Suppressor macrophage (primary cell): ENCODE measurements at regions not wholly inside any gene's neighbourhood (a gene's known extent, or its start where the extent isn't known, plus 50 kb on each side); places are given as distances from the start of the nearest gene placed in this dataset.
A peak's percentile ranks its signal among the peaks of the same experiment; 100 is the strongest.

Source experiments
- DNase-seq, 4 experiments: peaks; one replicate each; pipeline ENCODE4 v3.0.0-alpha.2; 2020 to 2022

DNA sequence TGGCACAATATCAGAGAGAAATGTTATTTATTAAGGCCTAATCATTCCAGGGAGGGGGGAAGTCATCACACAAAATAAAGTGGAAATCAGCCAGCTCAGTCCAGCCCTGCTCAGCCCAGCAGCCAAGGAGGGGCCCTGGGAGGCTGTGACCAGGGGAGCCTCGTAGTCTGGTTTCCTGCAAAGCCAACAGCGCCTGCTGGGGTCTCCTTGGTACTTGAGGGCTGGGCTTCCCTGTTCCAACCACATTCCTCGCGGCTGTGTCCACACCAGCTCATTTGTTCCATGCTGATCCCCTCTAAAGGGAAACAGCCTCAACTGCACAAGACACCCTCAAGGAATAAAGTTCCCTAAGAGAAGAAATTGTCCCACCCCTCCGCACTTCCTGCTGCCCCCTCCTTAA lies 154.0 kb downstream of the TMEM132E start:
- no peak for DNase-seq

DNA sequence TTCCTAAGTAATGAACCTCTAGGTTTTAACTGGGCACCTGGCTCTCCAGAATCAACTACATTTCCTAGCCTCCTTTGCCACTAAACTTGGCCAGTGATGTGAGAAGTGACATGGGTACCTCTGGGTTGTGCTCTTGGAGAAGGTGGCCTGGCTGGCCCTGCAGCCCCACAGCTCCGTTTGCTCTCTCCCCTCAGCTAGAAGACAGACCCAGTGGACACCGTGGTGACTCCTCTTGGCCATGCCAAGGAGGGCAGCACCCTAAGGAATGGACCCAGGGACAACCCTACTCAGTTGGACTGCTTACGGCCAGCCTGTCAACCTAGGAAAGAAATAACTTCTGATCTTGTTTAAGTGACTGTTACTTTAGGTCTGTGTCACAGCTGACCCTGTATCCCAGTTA lies 151.4 kb downstream of the TMEM132E start:
- no peak for DNase-seq

DNA sequence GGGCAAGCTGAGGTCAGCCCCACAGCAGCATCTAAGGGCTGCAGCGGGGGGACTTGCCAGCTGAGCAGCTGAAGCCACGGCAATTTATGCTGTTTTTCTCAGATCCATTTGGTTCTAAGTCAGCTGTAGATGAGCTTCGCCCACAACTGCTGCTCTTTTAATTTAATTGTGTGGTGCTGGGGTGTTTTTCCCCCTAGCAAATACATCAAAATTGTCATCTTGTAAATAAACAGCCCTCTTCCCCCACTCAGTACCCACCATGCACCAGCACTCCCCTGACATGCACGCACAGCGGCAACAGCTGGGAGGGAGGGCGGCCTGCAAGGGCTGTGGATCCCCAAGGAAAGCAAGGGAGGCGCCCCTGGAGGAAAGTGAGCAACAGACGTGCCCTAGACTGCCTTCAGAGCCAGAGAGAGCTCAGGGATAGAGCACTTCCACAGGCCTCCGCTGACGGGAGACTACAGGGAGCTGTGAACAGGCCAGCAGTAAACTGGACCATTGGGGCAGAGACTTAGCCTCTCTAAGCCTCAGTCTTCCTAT lies 149.5 kb downstream of the TMEM132E start:
- no peak for DNase-seq

DNA sequence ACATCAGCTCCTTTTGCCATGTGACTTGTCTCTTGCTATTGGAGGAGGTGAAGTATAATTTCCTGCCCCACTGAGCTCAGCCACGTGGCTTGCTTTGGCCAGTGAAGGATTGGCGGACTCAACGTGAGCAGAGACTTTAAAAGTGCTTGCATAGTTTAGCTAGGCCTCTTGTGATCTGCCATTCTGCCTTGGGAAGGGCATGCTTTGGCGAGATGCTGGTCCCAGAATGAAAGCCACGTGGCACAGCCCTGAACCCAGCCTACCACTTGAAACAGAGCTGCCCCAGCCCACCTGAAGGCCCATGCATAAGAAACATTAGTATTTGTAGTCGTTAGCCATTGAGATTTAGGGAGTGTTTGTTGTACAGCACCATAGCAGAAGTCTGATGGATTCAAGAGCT lies 148.2 kb downstream of the TMEM132E start:
- DNase-seq: no peak

DNA sequence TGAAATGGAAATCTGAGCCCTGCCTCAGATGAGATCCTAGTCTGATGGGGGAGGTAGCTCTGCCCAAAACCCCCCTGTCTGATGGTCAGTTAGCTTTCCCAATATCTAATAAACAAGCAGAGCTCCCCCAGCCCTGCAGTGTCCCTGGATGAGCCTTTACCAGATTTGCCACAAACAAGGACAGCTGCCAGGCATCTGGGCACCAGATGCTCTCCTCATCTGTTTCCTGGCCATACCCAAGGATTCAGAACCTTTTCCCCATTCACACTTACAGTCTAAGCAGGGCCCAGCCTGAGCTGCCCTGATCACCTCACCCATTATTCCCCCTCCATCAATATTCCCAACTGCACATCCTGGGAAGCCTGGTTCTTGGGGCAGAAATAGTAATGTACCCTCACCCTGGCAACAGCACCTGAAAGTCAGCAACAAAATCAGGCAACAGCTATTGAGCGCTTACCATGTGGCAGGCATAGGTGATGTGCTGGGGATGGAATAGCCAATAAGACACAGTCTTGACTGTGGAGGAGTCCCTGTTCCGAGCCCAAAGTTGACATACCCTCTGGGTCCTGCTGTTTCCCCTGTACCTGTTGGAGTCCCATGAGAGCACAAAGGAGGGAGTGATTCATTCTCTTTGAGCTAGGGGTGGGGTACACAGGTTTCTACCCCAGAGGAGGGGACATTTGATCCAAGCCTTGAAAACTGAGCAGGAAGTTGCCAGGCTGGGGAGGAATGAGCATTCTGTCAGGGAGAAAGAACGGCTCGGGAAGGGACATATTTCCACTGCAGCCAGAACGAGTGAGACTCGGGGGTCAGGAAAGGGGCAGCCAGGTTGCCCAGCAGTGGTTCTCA lies 147.4 kb downstream of the TMEM132E start:
- no peak for DNase-seq

DNA sequence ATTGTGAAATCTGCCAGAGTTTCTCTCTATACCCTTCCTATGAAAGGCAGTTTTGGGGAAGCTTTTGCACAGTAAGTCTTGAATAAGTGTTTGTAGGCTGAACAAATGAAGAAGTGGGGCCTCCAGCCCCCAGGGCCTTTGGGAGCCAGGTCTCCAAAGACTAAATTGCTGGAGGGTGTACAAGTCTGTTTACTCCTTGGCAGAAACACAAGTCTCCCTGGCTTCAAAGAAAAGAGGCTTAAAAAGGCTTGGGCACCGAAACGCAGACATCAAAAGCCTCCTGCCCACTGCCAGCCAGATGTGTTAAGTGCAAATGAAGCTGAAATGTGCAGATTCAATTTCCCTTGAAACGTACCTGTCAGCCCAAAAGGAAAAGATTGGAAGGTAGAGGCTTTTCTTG lies 146.3 kb downstream of the TMEM132E start:
- DNase-seq: no peak

DNA sequence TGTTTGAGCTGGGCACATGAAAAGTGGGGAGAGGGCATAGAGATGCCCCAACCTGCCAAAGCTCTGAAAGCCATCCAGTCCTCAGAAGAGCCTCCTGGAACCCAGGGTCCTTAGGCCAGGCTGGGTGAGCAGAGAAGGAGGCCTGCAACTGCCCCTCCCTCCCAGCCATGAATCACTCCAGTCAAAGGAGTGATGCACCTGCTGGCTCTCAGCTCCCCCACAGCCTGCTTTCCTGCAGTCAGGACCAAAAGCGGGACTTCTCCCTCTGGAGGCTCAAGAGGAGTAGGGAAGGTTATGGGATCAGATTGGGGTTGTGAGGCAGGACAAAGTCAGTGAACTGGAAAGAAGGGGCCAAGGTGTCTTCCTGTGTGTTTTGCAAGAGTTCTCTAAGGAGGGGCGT lies 145.6 kb downstream of the TMEM132E start:
- no peak for DNase-seq

DNA sequence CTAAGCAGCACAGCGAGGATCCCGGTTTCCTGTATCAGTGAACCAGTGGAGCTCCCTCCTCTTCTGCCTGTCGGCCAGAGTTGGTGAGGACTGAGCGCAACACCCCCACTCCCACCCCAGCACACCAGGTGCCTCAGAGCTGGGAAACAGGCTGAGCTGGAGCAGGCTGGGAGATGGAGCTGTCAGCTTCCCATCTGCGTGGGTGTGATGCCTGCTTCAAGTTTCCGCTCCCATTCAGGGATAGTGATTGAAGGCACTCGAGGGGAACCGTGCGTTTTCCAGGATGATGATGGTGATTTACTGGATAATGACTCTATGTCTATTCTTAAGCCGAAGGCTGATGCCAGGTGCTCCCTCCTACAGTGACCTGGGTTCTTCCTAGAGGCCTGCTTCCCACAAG lies 144.5 kb downstream of the TMEM132E start:
- no peak for DNase-seq

DNA sequence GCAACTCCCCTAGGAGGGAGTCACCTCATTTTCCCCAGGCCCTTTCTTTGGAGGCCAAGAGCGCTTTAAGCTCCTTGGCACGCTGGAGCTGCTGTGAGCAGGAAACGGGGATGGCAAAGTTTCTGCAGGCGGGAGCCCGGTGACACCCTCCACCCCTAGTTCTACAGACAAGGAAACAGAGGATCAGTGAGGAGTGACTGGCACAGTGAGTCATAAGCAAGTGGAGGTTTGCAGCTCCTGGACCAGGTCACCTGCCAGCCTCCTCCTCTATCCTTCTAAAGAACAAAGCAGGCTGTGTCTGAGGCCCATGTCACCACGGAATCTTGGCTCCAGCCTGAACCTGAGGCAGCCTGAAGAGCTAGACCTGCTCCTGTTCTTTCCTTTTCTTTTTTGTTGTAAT lies 141.9 kb downstream of the TMEM132E start:
- no peak for DNase-seq

DNA sequence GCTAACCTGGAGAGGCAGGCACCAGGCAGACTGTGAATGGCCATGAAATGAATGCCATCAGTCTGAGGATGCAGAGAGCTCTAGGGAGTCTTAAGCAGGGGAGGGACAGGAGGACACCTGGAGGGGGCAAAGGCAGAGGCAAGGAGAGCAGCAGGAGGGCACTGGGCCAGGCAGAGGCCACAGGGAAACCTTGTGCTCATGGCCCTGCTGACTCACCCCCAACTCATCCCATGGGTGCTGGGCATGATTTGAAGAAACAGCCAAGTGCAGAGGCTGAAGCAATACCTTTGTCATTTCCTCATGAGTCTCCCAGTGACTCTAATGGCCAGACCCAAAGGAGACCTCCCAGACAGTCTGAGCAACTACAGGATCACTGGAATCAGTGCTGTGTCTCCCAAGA lies 141.4 kb downstream of the TMEM132E start:
- DNase-seq: peak in 1 of 4 experiments; percentile 22

DNA sequence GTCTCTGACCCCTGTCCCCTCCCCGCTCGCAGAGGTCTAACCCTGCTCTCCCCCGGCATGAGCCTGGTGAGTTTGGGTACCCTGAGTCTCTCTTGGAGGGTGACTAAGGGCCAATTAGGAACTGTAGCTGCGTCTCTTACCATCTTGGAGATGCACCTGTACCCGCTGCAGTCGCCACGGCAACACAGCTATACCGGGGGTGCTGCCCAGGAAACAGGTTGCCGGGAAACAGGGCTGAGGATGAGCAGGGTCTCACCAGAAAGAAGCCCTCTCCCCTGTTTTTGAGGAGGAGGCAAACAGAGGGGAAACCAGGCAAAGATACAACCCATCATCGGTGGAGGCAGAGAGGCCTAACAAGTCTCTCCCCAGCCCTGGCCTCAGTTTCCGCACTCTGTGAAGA lies 140.2 kb downstream of the TMEM132E start:
- DNase-seq: no peak

DNA sequence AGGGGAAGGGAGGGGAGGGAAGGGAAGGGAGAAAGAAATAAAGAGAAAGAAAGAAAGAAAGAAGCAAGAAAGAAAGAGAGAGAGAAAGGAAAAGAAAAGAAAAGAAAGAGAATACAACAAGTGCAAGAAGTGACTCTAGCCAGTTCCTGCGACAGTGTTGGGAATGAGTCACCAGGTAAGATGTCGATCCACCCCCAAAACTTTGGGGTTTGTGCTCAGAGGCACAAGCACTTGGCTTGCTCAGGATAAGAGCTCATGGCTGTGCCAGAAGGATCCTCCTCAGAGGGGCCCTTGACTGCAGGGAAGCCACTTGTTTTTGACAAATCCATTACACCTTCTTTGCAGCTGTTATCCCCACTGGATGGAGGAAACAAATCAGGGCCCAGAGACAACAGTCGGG lies 137.7 kb downstream of the TMEM132E start:
- DNase-seq: no peak

DNA sequence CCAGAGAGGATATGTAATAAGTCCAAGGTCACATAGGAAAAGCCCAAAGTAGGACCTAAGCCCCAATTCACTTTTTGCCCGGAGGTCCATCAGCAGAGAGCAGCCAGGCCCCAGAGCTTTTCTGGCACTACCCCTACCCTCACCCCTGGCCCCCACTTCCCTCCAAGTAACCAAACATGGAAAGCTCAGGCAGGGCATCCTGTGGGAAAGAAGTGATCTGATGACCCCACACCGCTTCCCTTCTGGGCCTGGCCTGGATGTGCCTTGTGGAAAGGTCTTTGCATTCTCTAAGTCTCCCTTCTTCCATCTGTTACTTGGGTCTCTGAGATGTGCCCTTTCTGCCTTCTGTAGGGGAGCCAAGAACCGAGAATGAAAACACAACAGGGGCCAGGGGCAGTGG lies 136.9 kb downstream of the TMEM132E start:
- no peak for DNase-seq

DNA sequence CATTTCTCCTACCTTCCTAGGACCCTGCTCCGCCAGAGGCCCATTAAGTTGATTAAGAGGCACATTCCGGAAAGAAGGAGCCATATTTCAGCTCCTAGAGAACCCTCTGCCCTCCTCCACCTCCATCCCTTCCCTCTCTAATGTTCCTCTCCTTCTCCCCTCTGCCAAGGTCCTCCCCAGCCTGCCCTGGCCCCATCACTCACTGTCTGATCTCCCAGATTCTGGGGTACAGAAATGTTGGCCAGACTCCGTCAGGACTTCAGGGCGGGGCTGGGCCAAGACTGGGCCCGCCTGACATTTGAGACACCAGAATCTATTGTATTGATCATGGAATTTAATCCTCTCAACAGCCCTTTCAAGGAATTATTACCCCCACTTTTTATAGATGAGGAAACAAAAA lies 136.1 kb downstream of the TMEM132E start:
- DNase-seq: no peak

DNA sequence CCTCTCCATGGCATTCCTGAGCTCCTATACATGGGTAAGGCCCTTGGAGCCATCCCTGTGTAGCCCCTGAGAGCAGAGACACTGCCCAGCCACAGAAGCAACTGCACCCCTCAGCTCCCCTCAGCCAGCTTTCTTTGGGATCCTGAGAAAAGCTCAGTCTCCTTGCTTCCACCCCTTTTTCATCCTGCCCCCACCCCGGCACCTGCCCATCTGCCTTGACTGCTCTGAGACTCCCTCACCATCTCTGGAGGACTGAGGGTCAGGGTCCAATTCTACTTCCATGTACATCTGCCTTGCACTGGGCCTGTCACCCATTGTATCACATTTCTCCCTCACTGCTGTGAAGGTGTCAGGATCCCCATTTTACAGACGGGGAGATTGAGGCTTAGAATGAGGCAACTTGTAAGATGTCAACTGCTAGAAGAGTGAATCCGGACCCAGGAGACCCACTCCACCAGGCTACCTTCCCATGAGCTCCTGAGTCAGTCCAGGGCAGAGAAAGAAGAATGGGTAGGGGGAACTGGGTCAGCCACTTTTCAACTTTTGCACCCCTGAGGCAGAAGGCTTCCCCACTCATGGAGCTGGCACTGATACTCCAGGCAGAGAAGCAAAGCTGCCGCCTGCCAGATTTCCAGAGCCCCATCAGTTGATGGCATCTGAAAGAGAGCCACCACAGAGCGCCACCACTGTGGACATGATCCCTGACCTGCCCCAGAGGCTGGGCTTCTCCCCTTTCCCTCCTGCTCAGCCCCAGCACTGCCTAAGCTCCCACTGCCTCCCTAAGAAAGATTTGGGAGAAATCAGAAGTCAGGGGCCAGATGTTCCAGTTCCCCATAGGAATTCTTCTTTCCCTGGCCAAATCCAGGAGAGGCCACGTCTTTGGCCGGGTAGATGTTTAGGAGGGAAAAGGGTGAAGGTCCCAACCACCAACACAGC lies 135.4 kb downstream of the TMEM132E start:
- DNase-seq: no peak

DNA sequence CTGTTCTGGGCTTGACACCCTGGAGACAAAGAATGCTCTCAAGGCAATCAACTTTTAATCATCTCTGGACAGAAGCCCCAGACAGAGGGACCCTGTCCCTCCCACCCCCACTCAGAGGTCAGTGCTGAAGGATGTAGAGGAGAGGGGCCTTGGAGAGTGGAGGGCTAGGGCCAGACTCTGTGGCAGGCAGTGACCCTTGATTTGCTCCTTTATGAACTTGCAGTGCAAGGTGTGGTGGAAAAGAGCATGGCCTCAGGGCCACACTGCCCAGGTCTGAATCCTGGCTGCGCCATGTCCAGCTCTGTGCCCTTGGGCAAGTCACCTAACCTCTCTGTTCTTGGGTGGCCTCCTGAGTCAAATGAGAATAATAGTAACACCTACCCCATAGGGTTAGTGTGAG lies 134.3 kb downstream of the TMEM132E start:
- no peak for DNase-seq

DNA sequence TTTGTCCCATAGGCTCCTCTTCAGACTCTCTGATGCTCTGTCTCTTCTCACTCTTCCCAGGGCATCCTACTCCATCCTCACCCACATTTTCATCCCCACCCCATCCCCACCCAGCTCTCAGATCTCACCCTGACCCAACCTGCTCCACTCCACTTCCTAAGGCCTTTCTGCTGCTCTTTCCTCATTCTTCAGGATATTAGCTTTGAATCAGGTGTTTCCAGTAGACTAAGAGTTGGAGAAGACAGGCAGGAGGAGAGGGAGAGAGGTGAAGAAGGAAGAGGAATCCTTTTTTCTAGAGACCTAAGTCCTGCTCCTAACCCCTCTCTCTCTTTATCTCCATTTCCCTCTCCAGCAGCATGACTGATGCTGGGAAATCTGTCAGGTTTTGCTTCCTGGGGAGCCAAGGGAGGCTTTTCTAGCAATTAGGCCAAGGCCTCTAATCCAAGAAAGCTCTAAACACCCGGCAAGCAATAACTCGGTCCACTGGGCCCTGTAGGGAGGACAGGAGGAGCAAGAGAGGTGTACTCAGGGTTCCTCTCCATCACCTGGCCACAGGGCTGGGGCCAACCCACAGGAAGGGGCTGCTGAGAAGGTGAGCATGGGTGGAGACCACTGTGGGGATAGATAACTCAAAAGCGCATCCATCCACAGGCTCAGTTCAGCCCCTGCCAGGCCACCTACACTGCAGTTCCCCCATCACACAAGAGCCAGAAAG lies 133.3 kb downstream of the TMEM132E start:
- no peak for DNase-seq

DNA sequence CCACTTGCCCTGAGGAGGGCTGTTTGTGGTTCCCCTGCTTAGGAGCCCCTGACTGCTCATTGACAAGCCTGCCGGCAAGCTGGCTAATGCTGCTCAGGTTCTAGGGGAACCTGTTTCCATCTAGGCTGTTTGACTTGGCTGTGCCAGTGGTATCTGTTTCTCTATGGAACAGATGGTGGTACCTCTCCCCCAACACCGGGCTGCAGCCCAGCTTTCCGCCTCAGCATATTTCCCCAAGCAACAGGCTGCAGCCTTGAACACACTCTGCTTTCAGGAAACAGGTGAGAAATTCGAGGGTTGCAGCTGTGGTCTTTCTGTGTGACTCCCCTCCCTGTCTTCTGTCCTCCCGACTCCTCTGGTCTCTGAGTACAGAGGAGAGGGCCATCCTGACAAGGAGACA lies 132.3 kb downstream of the TMEM132E start:
- DNase-seq: no peak

DNA sequence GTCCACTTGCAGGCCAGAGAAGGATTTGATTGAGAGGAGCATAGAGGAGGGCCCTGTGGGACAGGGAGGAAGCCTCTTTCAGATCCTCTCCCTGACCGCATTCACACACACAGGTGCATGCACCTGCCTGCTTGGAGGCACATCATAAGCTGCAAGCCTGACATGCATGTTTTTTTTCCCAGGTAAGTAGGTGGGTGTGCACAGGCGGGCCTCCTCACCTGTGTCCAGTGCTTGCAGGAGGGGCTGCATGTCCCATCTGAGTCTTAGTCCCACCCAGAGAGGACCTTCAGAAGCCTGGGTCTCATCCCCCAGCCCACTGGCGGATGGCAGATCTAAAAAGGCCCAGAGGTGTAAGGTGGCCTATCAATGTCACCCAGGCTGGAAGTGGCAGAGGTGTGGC lies 130.8 kb downstream of the TMEM132E start:
- no peak for DNase-seq

DNA sequence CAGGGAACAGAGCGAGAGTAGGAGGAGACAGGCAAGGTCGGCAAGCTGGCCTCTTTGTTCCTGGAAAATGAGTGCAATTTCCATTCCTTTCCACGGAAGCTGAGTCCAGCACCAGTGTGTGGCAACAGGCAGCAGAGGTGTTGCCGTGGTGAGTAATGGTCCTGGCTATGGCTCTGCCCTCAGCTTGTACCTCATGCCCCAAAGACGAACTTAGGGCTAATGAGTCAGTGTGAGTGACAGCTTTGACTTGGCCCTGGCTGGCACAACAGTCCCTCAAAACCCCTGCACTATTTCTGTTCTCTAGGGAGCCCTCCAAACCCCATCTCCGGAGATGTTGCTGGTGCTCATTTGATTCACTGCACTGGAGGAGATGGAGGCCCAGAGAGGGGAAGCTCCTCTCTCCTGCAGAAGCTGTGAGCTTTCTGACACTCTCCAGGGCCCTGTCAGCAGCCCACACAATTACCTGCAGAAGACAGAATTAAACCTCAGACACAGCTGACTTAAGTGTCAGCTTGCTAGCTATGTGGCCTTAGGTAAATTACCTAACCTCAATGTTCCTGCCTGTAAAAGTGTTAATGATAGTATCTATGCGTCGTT lies 129.9 kb downstream of the TMEM132E start:
- DNase-seq: no peak

DNA sequence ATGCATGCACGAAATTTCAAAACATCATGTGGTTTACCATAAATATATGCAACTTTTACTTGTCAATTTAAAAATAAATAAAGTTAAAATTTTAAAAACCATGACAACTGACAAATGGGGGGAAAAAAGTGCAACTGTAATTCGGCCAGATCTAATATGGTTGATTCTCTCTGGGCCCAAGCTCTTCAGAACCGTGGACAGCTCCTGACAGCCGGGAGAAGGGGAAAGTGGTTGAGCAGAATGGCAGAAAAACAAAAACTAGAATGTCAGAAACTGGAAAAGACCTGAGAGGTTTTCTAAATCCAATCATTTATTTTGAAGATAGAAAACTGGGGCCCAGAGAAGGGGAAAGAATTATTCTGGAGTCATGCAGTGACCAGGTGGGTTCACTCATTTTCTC lies 126.6 kb downstream of the TMEM132E start:
- DNase-seq: peak; percentile 13 to 54 (median 34)

DNA sequence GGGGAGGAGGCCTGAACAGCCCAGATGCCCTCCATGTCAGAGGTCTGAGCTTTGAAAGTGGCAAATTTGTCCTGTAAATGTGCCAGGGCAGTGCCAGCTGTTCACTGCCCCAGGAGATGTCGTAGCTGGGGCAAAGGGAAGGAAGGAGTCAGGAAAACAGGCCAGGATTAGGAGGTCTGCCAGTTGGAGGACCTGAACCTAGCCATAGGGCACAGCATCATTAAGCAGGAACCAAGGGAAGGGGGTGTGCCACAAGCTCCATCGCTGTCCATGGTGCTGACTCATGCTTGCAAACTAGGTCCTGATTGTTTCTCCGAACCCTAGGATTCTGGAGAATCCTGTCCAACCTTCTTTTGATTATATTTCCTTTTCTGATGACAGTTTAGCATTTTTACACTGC lies 124.2 kb downstream of the TMEM132E start:
- DNase-seq: peak; percentile 41 to 76 (median 58)
